ENCODE measurements at regions not wholly inside any gene's neighbourhood (a gene's known extent, or its start where the extent isn't known, plus 50 kb on each side); places are given as distances from the start of the nearest gene placed in this dataset.

DNA sequence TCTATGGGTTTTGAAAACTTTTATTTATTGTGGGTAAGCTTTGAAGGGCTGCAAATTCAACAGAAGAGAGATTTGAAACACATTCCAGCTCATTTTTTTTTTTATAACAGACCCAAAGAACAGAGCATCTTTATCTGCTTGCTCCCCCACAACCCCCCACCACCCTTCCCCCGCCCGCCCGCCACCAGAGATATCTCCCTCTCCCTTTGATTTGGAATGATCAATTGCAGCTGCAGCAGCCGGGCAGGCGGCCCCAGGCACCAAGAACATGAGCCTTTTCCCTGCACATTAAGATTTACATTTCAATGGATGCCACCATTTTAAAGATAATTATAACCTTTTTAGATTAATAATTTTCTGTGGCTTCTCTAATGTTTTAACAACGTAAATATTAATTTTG is 510.9 kb downstream of the ZNF608 start:
- no TSS peak for BruUV-seq (replicated peaks)

DNA sequence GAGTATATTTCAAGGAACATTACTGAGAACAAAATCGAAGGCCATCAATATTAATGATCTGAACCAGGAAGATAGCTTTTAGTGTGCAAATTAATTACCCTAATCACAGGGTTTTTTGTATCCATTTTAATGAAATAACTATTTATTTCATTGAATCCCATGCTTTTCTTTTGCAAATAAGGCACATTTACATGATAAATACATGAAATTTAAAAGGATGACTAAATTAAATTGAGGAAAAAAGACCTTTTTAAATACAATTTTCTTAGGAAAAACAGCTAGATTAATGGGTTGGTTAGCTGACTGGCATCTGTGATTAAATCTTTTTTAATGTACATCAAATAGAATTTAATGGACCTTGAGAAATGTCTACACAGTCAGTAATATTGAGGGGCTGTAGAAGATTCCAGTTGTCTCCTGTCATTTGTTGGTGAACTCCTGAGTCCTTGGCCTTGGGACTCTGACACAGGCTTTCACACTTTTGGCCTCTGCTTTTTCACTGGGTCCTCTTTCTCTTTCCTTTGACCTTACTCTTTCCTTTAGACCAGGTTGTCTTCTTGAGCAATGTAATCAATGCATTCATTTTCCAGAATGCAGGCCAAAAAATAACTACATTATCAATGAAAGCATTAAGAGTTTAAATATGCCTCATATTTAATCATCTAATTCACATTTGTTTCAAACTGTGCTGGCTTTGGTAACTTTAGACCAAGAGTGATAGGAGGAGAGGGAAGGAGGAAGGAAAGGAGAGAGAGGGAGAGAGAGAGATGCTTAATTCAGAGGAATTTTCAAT is 511.5 kb downstream of the ZNF608 start:
- no peaks in the 10 kb centered on the region for H3K9me3 ChIP-seq (ENCODE audit: low read length)
- no peaks in the 10 kb centered on the region for H3K36me3 ChIP-seq (replicated peaks in 1 of 2; ENCODE audit: control insufficient read depth in 1 of 2, insufficient read depth in 2 of 2, low read length in 2 of 2)
- no peak overlapping the region for H2AFZ ChIP-seq (ENCODE audit: low read length)
- no peaks in the 10 kb centered on the region for H3K27me3 ChIP-seq (ENCODE audit: control insufficient read depth in 1 of 2, insufficient read depth in 2 of 2, low read length in 2 of 2)
- in situ Hi-C loops (cut with HindIII; ENCODE audit: extremely low pct_ligation_motif_present, low pct_unique_long_range_greater_than_20kb) (no loop called here), intact Hi-C loops (cut with micrococcal nuclease; ENCODE audit: unreplicated experiment) (no loop called here)
- DNase-seq (ENCODE audit: low spot score), result no peak
- TF ChIP-seq ZNF3 (CRISPR knock-in tag; IDR thresholded peaks at IDR 0.05) (no peak), ZKSCAN8 (CRISPR knock-in tag; IDR thresholded peaks at IDR 0.05; ENCODE audit: borderline replicate concordance) (no peak), ESRRA (CRISPR knock-in tag; IDR thresholded peaks at IDR 0.05; ENCODE audit: low read depth) (no peak)
- no peak for FAIRE-seq
- H3K4me2 ChIP-seq (ENCODE audit: low read depth, low read length), result no peak overlapping the region
- H3K79me2 ChIP-seq (ENCODE audit: insufficient read depth, low read length), result no peaks in the 10 kb centered on the region
- H3K4me3 ChIP-seq (replicated peaks in 1 of 3; ENCODE audit: insufficient read depth in 1 of 3, low read depth in 2 of 3, low read length in 3 of 3), result no peak overlapping the region
- no peaks in the 10 kb centered on the region for H4K20me1 ChIP-seq (ENCODE audit: insufficient read depth, low read length)
- ChIA-PET CTCF (ENCODE audit: low intra/inter-chr PET ratio, low total read pairs) (no interaction called here), POLR2A (no interaction called here)
- BruUV-seq (replicated peaks), result no TSS peak
- H3K9ac ChIP-seq (ENCODE audit: insufficient read depth, low read depth, low read length), result no peak overlapping the region
- H3K27ac ChIP-seq (ENCODE audit: extremely low read length, insufficient read depth, low read length), result no peak overlapping the region
- peaks cover 7% of the 10 kb centered on the region; the same call in 1 of the 2 replicates for H3K4me1 ChIP-seq (ENCODE audit: insufficient read depth, low read length)
- ATAC-seq, result no peak
- 0% methylated on average over 1 of the region's 1 CpG for WGBS (ENCODE audit: low lambda C conversion rate)

More for the DNA sequence above, 510.9 kb downstream of the ZNF608 start:
- no peaks in the 10 kb centered on the region for H3K79me2 ChIP-seq (ENCODE audit: insufficient read depth, low read length)
- peaks cover 7% of the 10 kb centered on the region; the same call in 1 of the 2 replicates for H3K4me1 ChIP-seq (ENCODE audit: insufficient read depth, low read length)
- DNase-seq (ENCODE audit: low spot score), result no peak
- POLR2A ChIA-PET, result no interaction called here
- H3K27ac ChIP-seq (ENCODE audit: extremely low read length, insufficient read depth, low read length), result no peak overlapping the region
- no peak overlapping the region for H2AFZ ChIP-seq (ENCODE audit: low read length)
- H3K4me3 ChIP-seq (replicated peaks in 1 of 3; ENCODE audit: insufficient read depth in 1 of 3, low read depth in 2 of 3, low read length in 3 of 3), result no peak overlapping the region
- H3K9me3 ChIP-seq (ENCODE audit: low read length), result no peaks in the 10 kb centered on the region
- no peak overlapping the region for H3K4me2 ChIP-seq (ENCODE audit: low read depth, low read length)
- H3K27me3 ChIP-seq (ENCODE audit: control insufficient read depth in 1 of 2, insufficient read depth in 2 of 2, low read length in 2 of 2), result no peaks in the 10 kb centered on the region
- no peak for ATAC-seq
- WGBS (ENCODE audit: low lambda C conversion rate), result 38% methylated on average over 6 of the region's 6 CpGs
- H3K9ac ChIP-seq (ENCODE audit: insufficient read depth, low read depth, low read length), result no peak overlapping the region
- no peak for FAIRE-seq
- no peaks in the 10 kb centered on the region for H4K20me1 ChIP-seq (ENCODE audit: insufficient read depth, low read length)
- intact Hi-C loops (cut with micrococcal nuclease; ENCODE audit: unreplicated experiment), result no loop called here
- CTCF ChIA-PET (ENCODE audit: low intra/inter-chr PET ratio, low total read pairs), result no interaction called here
- no peaks in the 10 kb centered on the region for H3K36me3 ChIP-seq (replicated peaks in 1 of 2; ENCODE audit: control insufficient read depth in 1 of 2, insufficient read depth in 2 of 2, low read length in 2 of 2)
- TF ChIP-seq ZNF775 (CRISPR knock-in tag; IDR thresholded peaks at IDR 0.05; ENCODE audit: borderline replicate concordance) (no peak), NFYB (CRISPR knock-in tag; IDR thresholded peaks at IDR 0.05) (no peak), HNRNPH1 (optimal IDR thresholded peaks at IDR 0.05; ENCODE audit: low read depth, low read length) (no peak), MAFG (CRISPR knock-in tag; IDR thresholded peaks at IDR 0.05) (no peak), BHLHE40 (IDR thresholded peaks at IDR 0.05; ENCODE audit: low read length) (no peak), ZNF543 (CRISPR knock-in tag; IDR thresholded peaks at IDR 0.05) (no peak), MAF1 (CRISPR knock-in tag; IDR thresholded peaks at IDR 0.05; ENCODE audit: borderline replicate concordance) (no peak), ZNF883 (CRISPR knock-in tag; IDR thresholded peaks at IDR 0.05; ENCODE audit: not compliant biosample characterization) (no peak), GLI4 (CRISPR knock-in tag; IDR thresholded peaks at IDR 0.05; ENCODE audit: borderline replicate concordance) (no peak), KDM4B (CRISPR knock-in tag; IDR thresholded peaks at IDR 0.05) (no peak), ZBTB21 (CRISPR knock-in tag; IDR thresholded peaks at IDR 0.05) (no peak)
- TF ChIP-seq, protein P1, sequence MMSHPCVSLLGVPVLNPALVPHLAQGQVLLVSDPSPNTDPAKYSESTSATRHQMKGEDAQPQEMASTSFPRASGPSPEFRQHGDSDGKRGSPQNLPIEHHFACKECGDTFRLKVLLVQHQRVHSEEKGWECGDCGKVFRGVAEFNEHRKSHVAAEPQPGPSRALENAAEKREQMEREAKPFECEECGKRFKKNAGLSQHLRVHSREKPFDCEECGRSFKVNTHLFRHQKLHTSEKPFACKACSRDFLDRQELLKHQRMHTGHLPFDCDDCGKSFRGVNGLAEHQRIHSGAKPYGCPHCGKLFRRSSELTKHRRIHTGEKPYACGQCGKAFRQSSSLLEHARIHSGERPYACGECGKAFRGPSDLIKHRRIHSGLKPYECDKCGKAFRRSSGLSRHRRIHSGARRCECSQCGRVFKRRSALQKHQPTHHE (CRISPR knock-in tag; IDR thresholded peaks at IDR 0.05; ENCODE audit: borderline replicate concordance), result no peak
- in situ Hi-C loops (cut with HindIII; ENCODE audit: extremely low pct_ligation_motif_present, low pct_unique_long_range_greater_than_20kb), result no loop called here
